ENCODE measurements at regions not wholly inside any gene's neighbourhood (a gene's known extent, or its start where the extent isn't known, plus 50 kb on each side); places are given as distances from the start of the nearest gene placed in this dataset.

DNA sequence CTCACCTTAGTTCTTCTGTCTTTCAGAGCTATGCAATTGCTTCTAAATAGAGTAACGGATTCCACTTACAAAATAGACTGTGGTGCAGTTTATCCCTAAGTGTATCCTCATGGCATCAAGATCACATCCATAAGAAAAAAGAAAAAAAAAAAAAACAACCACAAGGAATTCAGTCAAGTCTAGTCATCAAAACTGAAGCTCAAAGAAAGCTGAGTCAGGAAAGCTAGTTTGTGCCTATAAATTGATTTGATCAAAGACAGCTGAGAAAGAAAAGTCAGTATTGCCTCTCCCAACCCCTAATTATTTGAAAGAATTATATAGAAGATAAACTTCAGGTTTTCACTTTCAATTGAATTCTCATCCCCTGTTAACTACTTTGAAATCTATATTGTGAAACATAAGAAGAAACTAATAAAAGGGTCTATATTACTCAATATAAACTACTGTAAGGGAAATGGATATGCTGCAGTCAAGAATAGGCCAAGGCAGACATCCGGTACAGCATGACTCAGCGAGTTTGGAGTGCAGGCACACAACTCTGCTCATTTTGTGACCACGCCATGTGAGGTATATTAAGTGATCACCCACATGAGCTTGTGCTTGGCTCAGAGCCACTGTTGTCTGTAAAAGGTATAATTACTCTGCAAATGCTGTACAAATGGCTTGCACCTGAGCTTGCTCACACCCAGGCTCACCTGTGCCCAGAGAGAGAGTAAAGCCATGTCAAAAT is 568.1 kb upstream of the CRIM1 start:
- H4K20me1 ChIP-seq (replicated peaks in 1 of 2; ENCODE audit: control insufficient read depth in 1 of 2, insufficient read depth in 2 of 2, low read length in 2 of 2), result no peaks in the 10 kb centered on the region
- FAIRE-seq, result no peak
- no peak overlapping the region for H4K5ac ChIP-seq (ENCODE audit: insufficient read length, low read depth, low read length)
- no peak overlapping the region for H3K4me2 ChIP-seq (ENCODE audit: insufficient read depth in 1 of 2, low read depth in 2 of 2, low read length in 2 of 2)
- H2BK20ac ChIP-seq (ENCODE audit: low read length), result no peak overlapping the region
- no peak overlapping the region for H3K14ac ChIP-seq (ENCODE audit: insufficient read length)
- ChIA-PET POLR2A (ENCODE audit: partially characterized antibody) (no interaction called here), CTCF (ENCODE audit: partially characterized antibody) (interaction anchor here (0.6 to 2.1 kb wide), 4 partner anchors 9 to 84 kb away, joined by 3 to 12 read pairs (median 4); no protein-coding TSS in a partner anchor)
- DNase-seq (ENCODE audit: low read depth in 1 of 2, low spot score in 2 of 2), result no peak
- no peaks in the 10 kb centered on the region for H3K23me2 ChIP-seq (ENCODE audit: low read depth, low read length)
- no peak overlapping the region for H4K91ac ChIP-seq (replicated peaks; ENCODE audit: insufficient read length, low read length)
- H2BK120ac ChIP-seq (replicated peaks; ENCODE audit: low read depth, low read length), result no peak overlapping the region
- no peak overlapping the region for H3K56ac ChIP-seq (replicated peaks; ENCODE audit: insufficient read length, low read depth, low read length)
- H3K9ac ChIP-seq (replicated peaks in 1 of 4; ENCODE audit: extremely low read depth in 1 of 4, low read depth in 3 of 4, low read length in 3 of 4), result no peak overlapping the region
- H3K18ac ChIP-seq (ENCODE audit: extremely low read depth, low read length), result no peak overlapping the region
- H3K27ac ChIP-seq (ENCODE audit: low read depth, low read length), result no peak overlapping the region
- H4K8ac ChIP-seq (ENCODE audit: extremely low read depth, insufficient read depth, low read length), result no peak overlapping the region
- no peaks in the 10 kb centered on the region for H3K36me3 ChIP-seq (ENCODE audit: control insufficient read depth in 2 of 4, insufficient read depth in 4 of 4, low read length in 3 of 4)
- no peaks in the 10 kb centered on the region for H3K4me1 ChIP-seq (replicated peaks in 1 of 4; ENCODE audit: control insufficient read depth in 3 of 4, insufficient read depth in 4 of 4, low read length in 3 of 4)
- H3K9me3 ChIP-seq (ENCODE audit: insufficient read depth in 2 of 2, low read depth in 1 of 2, low read length in 1 of 2), result peaks cover 16 to 18% of the 10 kb centered on the region in 2 experiments
- no peak overlapping the region for H3K4ac ChIP-seq (replicated peaks; ENCODE audit: insufficient read length, low read depth, low read length)
- H2AK5ac ChIP-seq (ENCODE audit: low read depth, low read length), result no peak overlapping the region
- no peak overlapping the region for H2BK5ac ChIP-seq (ENCODE audit: low read depth, low read length)
- H3K79me2 ChIP-seq (ENCODE audit: control insufficient read depth in 1 of 2, insufficient read depth in 2 of 2, low read length in 2 of 2), result no peaks in the 10 kb centered on the region
- H3K27me3 ChIP-seq (replicated peaks in 1 of 4; ENCODE audit: control insufficient read depth in 3 of 4, extremely low read depth in 1 of 4, insufficient read depth in 3 of 4, low read length in 3 of 4), result no peaks in the 10 kb centered on the region
- 88% methylated on average over 4 of the region's 4 CpGs; no CpG with 5 or more reads in 1 of the 2 experiments for WGBS, 2 experiments (ENCODE audit: extremely low coverage in 1 of 2, insufficient coverage in 1 of 2, insufficient read length in 1 of 2, insufficient replicate concordance in 2 of 2, low coverage in 1 of 2, low lambda C conversion rate in 2 of 2, missing lambda C conversion rate in 1 of 2)
- no peak overlapping the region for H2AFZ ChIP-seq (ENCODE audit: low read length)
- no peak overlapping the region for H3K23ac ChIP-seq (ENCODE audit: insufficient read length)
- no peak overlapping the region for H3K4me3 ChIP-seq (ENCODE audit: extremely low read depth in 1 of 4, insufficient read depth in 2 of 4, low read depth in 3 of 4, low read length in 4 of 4)
- H2BK12ac ChIP-seq (ENCODE audit: low read depth, low read length), result no peak overlapping the region
- no peak overlapping the region for H2BK15ac ChIP-seq (ENCODE audit: low read length)
- H3K79me1 ChIP-seq (ENCODE audit: low read depth, low read length), result no peaks in the 10 kb centered on the region
- no peak for TF ChIP-seq SP2 (IDR thresholded peaks at IDR 0.05; ENCODE audit: low read length)
- no peak for TF ChIP-seq POLR2A (IDR thresholded peaks at IDR 0.05; ENCODE audit: control extremely low read depth in 1 of 2, low read depth in 2 of 2, low read length in 2 of 2)
- TF ChIP-seq SIRT6 (IDR thresholded peaks at IDR 0.05; ENCODE audit: low read length), result no peak
- TF ChIP-seq POU5F1 (IDR thresholded peaks at IDR 0.05; ENCODE audit: low read depth, low read length), result no peak
- no peak for TF ChIP-seq RFX5 (IDR thresholded peaks at IDR 0.05; ENCODE audit: borderline replicate concordance, low read depth, low read length)
- no peak for TF ChIP-seq TCF12 (IDR thresholded peaks at IDR 0.05; ENCODE audit: low read depth, low read length)
- TF ChIP-seq RBBP5 (IDR thresholded peaks at IDR 0.05; ENCODE audit: borderline replicate concordance, low read depth, low read length), result no peak
- TF ChIP-seq TAF1 (IDR thresholded peaks at IDR 0.05; ENCODE audit: low read depth, low read length), result no peak
- no peak for TF ChIP-seq SAP30 (IDR thresholded peaks at IDR 0.05; ENCODE audit: insufficient read depth, insufficient replicate concordance, low read length)
- no peak for TF ChIP-seq HDAC6 (IDR thresholded peaks at IDR 0.05; ENCODE audit: low read depth, low read length)
- no peak for TF ChIP-seq ATF2 (IDR thresholded peaks at IDR 0.05; ENCODE audit: low read length)
- no peak for TF ChIP-seq JUND (IDR thresholded peaks at IDR 0.05; ENCODE audit: low read length)
- no peak for TF ChIP-seq FOSL1 (IDR thresholded peaks at IDR 0.05; ENCODE audit: insufficient read depth, low read depth, low read length)

Data from H1 (cell line).